ENCODE measurements at regions not wholly inside any gene's neighbourhood (a gene's known extent, or its start where the extent isn't known, plus 50 kb on each side); places are given as distances from the start of the nearest gene placed in this dataset.

DNA sequence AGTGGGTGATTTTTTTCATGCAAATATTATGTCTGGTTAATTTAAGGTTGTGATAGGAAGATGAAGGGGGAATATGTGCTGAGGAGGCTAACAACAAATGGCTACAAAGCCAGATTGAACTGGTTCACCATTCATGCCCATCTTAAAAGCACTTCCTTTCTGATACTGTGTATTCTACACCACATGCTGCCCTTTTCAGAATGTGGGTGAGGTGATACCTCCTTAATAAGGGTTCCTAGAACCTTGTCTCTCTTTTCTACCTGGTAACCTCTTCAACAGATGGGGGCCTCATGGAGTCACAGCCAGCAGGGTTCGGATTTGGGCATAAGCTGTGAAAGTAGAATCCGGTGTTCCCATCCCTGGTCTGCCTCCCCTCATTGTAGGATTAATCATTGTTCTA lies 1064.0 kb upstream of the SEMA6A start:
- Mint-ChIP-seq H3K9me3 (no peaks in the 10 kb centered on the region), H3K4me1 (ENCODE audit: low read depth) (peaks cover 6% of the 10 kb centered on the region; the same call in 1 of the 2 replicates), H3K36me3 (ENCODE audit: low read depth) (no peaks in the 10 kb centered on the region), H3K4me3 (no peak overlapping the region), H3K27ac (no peak overlapping the region), H3K27me3 (ENCODE audit: insufficient read depth) (peaks cover 2% of the 10 kb centered on the region)
- TF ChIP-seq, protein P1, sequence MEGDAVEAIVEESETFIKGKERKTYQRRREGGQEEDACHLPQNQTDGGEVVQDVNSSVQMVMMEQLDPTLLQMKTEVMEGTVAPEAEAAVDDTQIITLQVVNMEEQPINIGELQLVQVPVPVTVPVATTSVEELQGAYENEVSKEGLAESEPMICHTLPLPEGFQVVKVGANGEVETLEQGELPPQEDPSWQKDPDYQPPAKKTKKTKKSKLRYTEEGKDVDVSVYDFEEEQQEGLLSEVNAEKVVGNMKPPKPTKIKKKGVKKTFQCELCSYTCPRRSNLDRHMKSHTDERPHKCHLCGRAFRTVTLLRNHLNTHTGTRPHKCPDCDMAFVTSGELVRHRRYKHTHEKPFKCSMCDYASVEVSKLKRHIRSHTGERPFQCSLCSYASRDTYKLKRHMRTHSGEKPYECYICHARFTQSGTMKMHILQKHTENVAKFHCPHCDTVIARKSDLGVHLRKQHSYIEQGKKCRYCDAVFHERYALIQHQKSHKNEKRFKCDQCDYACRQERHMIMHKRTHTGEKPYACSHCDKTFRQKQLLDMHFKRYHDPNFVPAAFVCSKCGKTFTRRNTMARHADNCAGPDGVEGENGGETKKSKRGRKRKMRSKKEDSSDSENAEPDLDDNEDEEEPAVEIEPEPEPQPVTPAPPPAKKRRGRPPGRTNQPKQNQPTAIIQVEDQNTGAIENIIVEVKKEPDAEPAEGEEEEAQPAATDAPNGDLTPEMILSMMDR (IDR thresholded peaks at IDR 0.05), result no peak
- no peak for DNase-seq

DNA sequence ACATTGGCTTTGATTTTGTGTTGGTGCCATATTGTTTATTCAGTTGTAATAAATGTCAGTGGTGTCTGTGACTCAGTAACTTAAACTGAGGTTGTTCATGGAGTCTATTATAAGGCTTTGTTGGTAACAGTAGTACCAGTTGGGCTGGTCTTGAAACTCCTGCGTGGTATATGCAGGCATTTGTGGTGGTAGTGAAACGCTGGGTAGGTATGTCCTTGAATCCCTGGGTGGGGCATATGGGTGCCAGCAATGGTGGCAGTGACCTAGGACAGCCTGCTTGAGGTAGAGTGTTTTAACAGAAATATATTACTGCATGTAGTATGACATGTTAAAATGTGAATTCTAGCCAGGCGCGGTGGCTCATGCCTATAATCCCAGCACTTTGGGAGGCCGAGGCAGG lies 1058.5 kb upstream of the SEMA6A start:
- no peak for DNase-seq
- H3K27ac Mint-ChIP-seq, result no peak overlapping the region
- H3K27me3 Mint-ChIP-seq (ENCODE audit: insufficient read depth), result no peaks in the 10 kb centered on the region
- peaks cover 22% of the 10 kb centered on the region for H3K9me3 Mint-ChIP-seq
- no peak overlapping the region for H3K4me3 Mint-ChIP-seq
- TF ChIP-seq, protein P1 (IDR thresholded peaks at IDR 0.05), result no peak
- peaks cover 8% of the 10 kb centered on the region for H3K36me3 Mint-ChIP-seq (ENCODE audit: low read depth)
- H3K4me1 Mint-ChIP-seq (ENCODE audit: low read depth), result peaks cover 6% of the 10 kb centered on the region; the same call in 1 of the 2 replicates

DNA sequence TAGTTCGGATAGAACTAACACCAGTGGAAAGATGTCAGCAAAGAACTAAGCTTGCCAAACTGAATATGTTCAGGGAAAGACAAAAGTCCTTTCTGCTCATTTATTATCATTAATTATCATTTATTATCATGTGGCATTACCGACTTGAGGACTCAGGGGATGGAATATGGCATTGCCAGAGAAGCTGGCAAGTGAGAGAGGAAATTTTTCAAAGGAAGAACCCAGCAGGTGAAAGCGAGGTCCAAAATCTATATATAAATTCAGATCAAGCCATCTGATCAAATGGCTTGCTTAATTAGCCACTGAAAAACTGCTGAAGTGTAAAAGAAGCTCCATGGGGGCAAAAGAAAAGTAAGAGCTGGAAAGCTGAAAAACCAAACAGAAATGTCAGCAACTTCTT lies 1049.6 kb upstream of the SEMA6A start:
- H3K27me3 Mint-ChIP-seq (ENCODE audit: insufficient read depth), result no peaks in the 10 kb centered on the region
- TF ChIP-seq, protein P1 (IDR thresholded peaks at IDR 0.05), result no peak
- no peaks in the 10 kb centered on the region for H3K9me3 Mint-ChIP-seq
- no peaks in the 10 kb centered on the region for H3K4me1 Mint-ChIP-seq (ENCODE audit: low read depth)
- no peak overlapping the region for H3K4me3 Mint-ChIP-seq
- no peak for DNase-seq
- H3K27ac Mint-ChIP-seq, result no peak overlapping the region
- no peaks in the 10 kb centered on the region; the same call in 1 of the 2 replicates for H3K36me3 Mint-ChIP-seq (ENCODE audit: low read depth)

DNA sequence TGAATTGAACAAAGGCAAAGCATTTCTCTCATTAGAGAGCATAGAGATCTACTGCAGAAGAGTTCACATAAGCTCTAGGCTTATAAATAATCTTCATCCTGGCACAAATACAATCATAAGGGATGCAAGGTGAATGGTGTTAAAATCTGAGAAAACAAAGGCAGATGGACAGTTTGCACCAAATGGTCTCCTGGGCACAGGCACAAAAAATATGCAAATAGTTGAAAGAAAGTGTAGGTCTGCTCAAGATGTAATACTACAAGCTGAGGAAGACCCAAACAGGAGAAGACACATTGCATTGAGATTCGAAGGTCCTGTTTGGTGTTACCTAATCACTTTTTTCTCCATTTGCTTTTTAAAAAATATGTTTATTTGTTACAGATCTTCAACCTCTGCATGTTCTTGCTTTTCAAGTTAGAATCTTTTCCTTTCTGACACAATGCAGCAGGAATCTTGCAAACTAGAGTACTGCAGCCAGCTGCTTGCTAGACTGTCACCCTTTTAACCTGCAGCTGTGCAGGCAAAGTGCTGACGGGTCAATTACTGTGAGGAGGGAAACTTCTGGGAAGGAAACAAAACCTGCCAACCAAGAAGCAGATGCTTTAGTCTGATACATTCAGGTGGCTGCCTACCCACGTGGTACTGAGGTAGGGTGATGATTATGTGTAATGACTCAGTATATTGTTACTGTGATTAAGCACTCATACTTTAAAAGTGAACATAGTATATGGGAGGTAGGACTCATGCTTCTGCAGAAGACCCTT lies 1048.6 kb upstream of the SEMA6A start:
- Mint-ChIP-seq H3K4me1 (ENCODE audit: low read depth) (no peaks in the 10 kb centered on the region), H3K27ac (no peak overlapping the region), H3K9me3 (no peaks in the 10 kb centered on the region), H3K27me3 (ENCODE audit: insufficient read depth) (no peaks in the 10 kb centered on the region), H3K36me3 (ENCODE audit: low read depth) (no peaks in the 10 kb centered on the region; the same call in 1 of the 2 replicates), H3K4me3 (no peak overlapping the region)
- TF ChIP-seq, protein P1 (IDR thresholded peaks at IDR 0.05), result no peak
- no peak for DNase-seq

DNA sequence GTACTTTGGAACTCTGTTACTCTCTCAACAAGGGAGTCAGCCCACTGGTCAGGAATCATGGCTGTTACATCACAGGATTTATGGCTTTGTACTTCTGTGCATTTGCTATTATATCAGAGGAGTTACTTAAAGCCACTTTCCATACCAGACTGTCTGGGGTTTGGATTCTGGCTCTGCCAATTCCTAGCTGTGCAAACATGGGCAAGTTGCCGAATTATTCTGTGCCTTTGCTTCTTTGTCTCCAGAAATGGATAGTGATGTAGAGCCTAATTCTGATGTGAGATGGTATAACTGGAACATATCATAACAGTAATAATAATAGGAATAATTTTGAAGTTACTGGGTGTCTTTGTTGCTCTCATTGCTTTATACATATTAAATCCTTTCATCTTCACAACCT lies 1047.3 kb upstream of the SEMA6A start:
- no peak for DNase-seq
- H3K4me3 Mint-ChIP-seq, result no peak overlapping the region
- TF ChIP-seq, protein P1 (IDR thresholded peaks at IDR 0.05), result no peak
- no peaks in the 10 kb centered on the region for H3K9me3 Mint-ChIP-seq
- no peak overlapping the region for H3K27ac Mint-ChIP-seq
- H3K36me3 Mint-ChIP-seq (ENCODE audit: low read depth), result no peaks in the 10 kb centered on the region; the same call in 1 of the 2 replicates
- no peaks in the 10 kb centered on the region for H3K27me3 Mint-ChIP-seq (ENCODE audit: insufficient read depth)
- no peaks in the 10 kb centered on the region for H3K4me1 Mint-ChIP-seq (ENCODE audit: low read depth)

Measured in HFFc6 (cell line).